ENCODE measurements at regions not wholly inside any gene's neighbourhood (a gene's known extent, or its start where the extent isn't known, plus 50 kb on each side); places are given as distances from the start of the nearest gene placed in this dataset.

GRCh38 chrX:137878401-137878800, 312.5 kb downstream of the ZIC3 start:
- TF ChIP-seq CTCF (IDR thresholded peaks at IDR 0.05) (no peak), POLR2A (IDR thresholded peaks at IDR 0.05) (no peak)
